DMS 273 treated with DMSO at 0.1 percent for 48 hours (cell line): ENCODE measurements at regions not wholly inside any gene's neighbourhood (a gene's known extent, or its start where the extent isn't known, plus 50 kb on each side); places are given as distances from the start of the nearest gene placed in this dataset.
"Not testable (repeated sequence)": the region's sequence is repeated elsewhere in the genome, so short reads cannot be mapped to it uniquely, and the experiment has no call there.

Source experiments
- DNase-seq: peaks from one replicate; lab custom pipeline; 2025; lab: John Stamatoyannopoulos, UW

GRCh38 chr14:101616202-101616601 is 54.9 kb downstream of the DIO3 start:
- DNase-seq: no peak

- DNase-seq: no peak
Observed at GRCh38 chr14:101619484-101619883, 58.2 kb downstream of the DIO3 start.

GRCh38 chr14:101620031-101620788 is 58.9 kb downstream of the DIO3 start:
- DNase-seq: no peak

- no peak for DNase-seq
Observed at GRCh38 chr14:101620821-101621785, 59.8 kb downstream of the DIO3 start.

GRCh38 chr14:101622251-101623076 is 61.2 kb downstream of the DIO3 start:
- DNase-seq: no peak

GRCh38 chr14:101623077-101623372 is 61.7 kb downstream of the DIO3 start:
- no peak for DNase-seq

GRCh38 chr14:101623685-101624444 is 62.6 kb downstream of the DIO3 start:
- DNase-seq: no peak

GRCh38 chr14:101624536-101624935 is 63.2 kb downstream of the DIO3 start:
- no peak for DNase-seq

- DNase-seq: no peak
Observed at GRCh38 chr14:101625336-101626097, 64.2 kb downstream of the DIO3 start.

GRCh38 chr14:101626331-101626730 is 65.0 kb downstream of the DIO3 start:
- no peak for DNase-seq

- no peak for DNase-seq
Observed at GRCh38 chr14:101627915-101628262, 66.6 kb downstream of the DIO3 start.

- peak; percentile 29 for DNase-seq
Observed at GRCh38 chr14:101628471-101628966, 67.2 kb downstream of the DIO3 start.

- DNase-seq: no peak
Observed at GRCh38 chr14:101628975-101629374, 67.7 kb downstream of the DIO3 start.

GRCh38 chr14:101630056-101630965 is 69.0 kb downstream of the DIO3 start:
- DNase-seq: no peak

GRCh38 chr14:101631199-101631598 is 69.9 kb downstream of the DIO3 start:
- no peak for DNase-seq

- not testable (repeated sequence) for DNase-seq
Observed at GRCh38 chr14:101631970-101632369, 70.7 kb downstream of the DIO3 start.

GRCh38 chr14:101632520-101632919 is 71.2 kb downstream of the DIO3 start:
- no peak for DNase-seq

GRCh38 chr14:101633276-101633675 is 72.0 kb downstream of the DIO3 start:
- DNase-seq: no peak

- no peak for DNase-seq
Observed at GRCh38 chr14:101634202-101634849, 73.0 kb downstream of the DIO3 start.
